HEK293T (cell line): ENCODE measurements at regions not wholly inside any gene's neighbourhood (a gene's known extent, or its start where the extent isn't known, plus 50 kb on each side); places are given as distances from the start of the nearest gene placed in this dataset.

ENCODE experiments used
- CTCF ChIA-PET: fragments of 350-600 bp; formaldehyde crosslinking; extraction: SDS; loops from one replicate; lab custom pipeline; 2021; ENCODE audit warnings: antibody characterized with exemption, inconsistent platforms; lab: Yijun Ruan, JAX
- POLR2A ChIA-PET: fragments of 350-600 bp; formaldehyde crosslinking; extraction: SDS; loops from one replicate; lab custom pipeline; 2020; ENCODE audit warnings: antibody characterized with exemption, inconsistent platforms; lab: Yijun Ruan, JAX
- DNase-seq: peaks from one replicate; pipeline ENCODE4 v3.0.0; 2012; ENCODE audit warnings: mixed read lengths; ENCODE audit errors: extremely low spot score
- ARNT ChIP-seq: fragments of 450-650 bp; IDR thresholded peaks from 2 replicates; pipeline ENCODE4 v1.6.1; 2017; ENCODE audit warnings: mild to moderate bottlenecking
- BHLHE40 ChIP-seq: fragments of 450-650 bp; IDR thresholded peaks from 2 replicates; pipeline ENCODE4 v1.6.1; 2016; ENCODE audit warnings: mild to moderate bottlenecking, moderate library complexity, borderline replicate concordance
- CTBP1 ChIP-seq: fragments of 450-650 bp; IDR thresholded peaks from 2 replicates; pipeline ENCODE4 v1.6.1; 2016; ENCODE audit warnings: borderline replicate concordance
- ELF4 ChIP-seq: fragments of 450-650 bp; IDR thresholded peaks from 2 replicates; pipeline ENCODE4 v1.6.1; 2017; ENCODE audit warnings: antibody characterized with exemption
- FOXA1 ChIP-seq: fragments of 450-650 bp; IDR thresholded peaks from 2 replicates; pipeline ENCODE4 v1.6.1; 2016; ENCODE audit warnings: mild to moderate bottlenecking
- FOXK2 ChIP-seq: fragments of 450-650 bp; IDR thresholded peaks from 2 replicates; pipeline ENCODE4 v1.6.1; 2016; ENCODE audit warnings: mild to moderate bottlenecking
- FOXM1 ChIP-seq: fragments of 450-650 bp; IDR thresholded peaks from 2 replicates; pipeline ENCODE4 v1.6.1; 2017; ENCODE audit warnings: mild to moderate bottlenecking, borderline replicate concordance
- HDGF ChIP-seq: fragments of 450-650 bp; IDR thresholded peaks from 2 replicates; pipeline ENCODE4 v1.6.1; 2017; ENCODE audit warnings: antibody characterized with exemption, borderline replicate concordance
- L3MBTL2 ChIP-seq: fragments of 450-650 bp; conservative IDR thresholded peaks from 2 replicates; pipeline ENCODE4 v1.6.1; 2016; ENCODE audit warnings: mild to moderate bottlenecking
- LEF1 ChIP-seq: fragments of 450-650 bp; IDR thresholded peaks from 2 replicates; pipeline ENCODE4 v1.6.1; 2017; ENCODE audit warnings: mild to moderate bottlenecking, borderline replicate concordance
- NFRKB ChIP-seq: fragments of 450-650 bp; IDR thresholded peaks from 2 replicates; pipeline ENCODE4 v1.6.1; 2016; ENCODE audit warnings: mild to moderate bottlenecking, moderate library complexity
- PKNOX1 ChIP-seq: fragments of 450-650 bp; IDR thresholded peaks from 2 replicates; pipeline ENCODE4 v1.6.1; 2016
- SP1 ChIP-seq: fragments of 450-650 bp; IDR thresholded peaks from 2 replicates; pipeline ENCODE4 v1.6.1; 2017
- SUZ12 ChIP-seq: fragments of 450-650 bp; IDR thresholded peaks from 2 replicates; pipeline ENCODE4 v1.6.1; 2016; ENCODE audit warnings: mild to moderate bottlenecking
- TARDBP ChIP-seq: fragments of 450-650 bp; IDR thresholded peaks from 2 replicates; pipeline ENCODE4 v1.6.1; 2016
- ZNF384 ChIP-seq: fragments of 450-650 bp; IDR thresholded peaks from 2 replicates; pipeline ENCODE4 v1.6.1; 2016

- TF ChIP-seq SP1: no peak
- TF ChIP-seq HDGF: no peak
- no peak for TF ChIP-seq FOXA1
- ChIA-PET POLR2A (no interaction called here), CTCF (no interaction called here)
- DNase-seq: no peak
Measured at GRCh38 chr9:29939559-29939958, 2366.3 kb upstream of the C9orf72 start.

DNA sequence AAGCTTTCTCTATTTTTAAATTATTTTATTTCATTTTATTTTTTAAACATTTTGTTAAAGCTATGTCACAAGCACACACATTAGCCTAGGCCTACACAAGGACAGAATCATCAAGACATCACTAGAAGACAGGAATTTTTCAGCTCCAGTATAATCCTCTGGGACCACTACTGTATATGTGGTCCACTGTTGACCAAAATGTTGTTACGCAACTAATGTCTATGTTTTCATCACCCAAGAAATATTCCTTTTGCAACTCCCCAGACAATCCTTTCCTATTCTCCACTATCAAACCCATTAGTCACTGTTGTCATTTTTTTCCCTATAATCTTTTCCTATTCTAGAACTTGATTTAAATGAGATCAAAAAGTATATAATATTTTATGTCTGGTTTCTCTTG, 2371.7 kb upstream of the C9orf72 start:
- TF ChIP-seq TARDBP (no peak), BHLHE40 (no peak), NFRKB (no peak), CTBP1 (no peak), ELF4 (no peak), FOXA1 (no peak), SUZ12 (no peak), LEF1 (no peak), HDGF (no peak), L3MBTL2 (no peak), FOXK2 (no peak), PKNOX1 (no peak), FOXM1 (no peak), SP1 (no peak), ARNT (no peak), ZNF384 (no peak)
- DNase-seq: no peak
- POLR2A ChIA-PET: no interaction called here
- CTCF ChIA-PET: no interaction called here

GRCh38 chr9:29958469-29958868, 2385.2 kb upstream of the C9orf72 start:
- POLR2A ChIA-PET: no interaction called here
- TF ChIP-seq SUZ12: no peak

GRCh38 chr9:29965834-29966233, 2392.6 kb upstream of the C9orf72 start:
- ChIA-PET POLR2A (no interaction called here), CTCF (no interaction called here)
- TF ChIP-seq HDGF (no peak), FOXK2 (no peak), BHLHE40 (no peak), NFRKB (no peak), FOXM1 (no peak), ELF4 (no peak), SUZ12 (no peak), LEF1 (no peak)
- no peak for DNase-seq

More at GRCh38 chr9:29958469-29958868, 2385.2 kb upstream of the C9orf72 start:
- DNase-seq: no peak
- CTCF ChIA-PET: no interaction called here

GRCh38 chr9:29966247-29966646, 2393.0 kb upstream of the C9orf72 start:
- CTCF ChIA-PET: no interaction called here
- DNase-seq: no peak
- POLR2A ChIA-PET: no interaction called here
- TF ChIP-seq SUZ12: no peak
- no peak for TF ChIP-seq FOXK2
- no peak for TF ChIP-seq CTBP1
- no peak for TF ChIP-seq NFRKB
- no peak for TF ChIP-seq LEF1
- no peak for TF ChIP-seq HDGF
- no peak for TF ChIP-seq ARNT
- TF ChIP-seq ELF4: no peak
- no peak for TF ChIP-seq ZNF384
- TF ChIP-seq PKNOX1: no peak
- no peak for TF ChIP-seq L3MBTL2
- TF ChIP-seq FOXA1: no peak
- no peak for TF ChIP-seq BHLHE40
- TF ChIP-seq TARDBP: no peak
- no peak for TF ChIP-seq SP1
- no peak for TF ChIP-seq FOXM1

DNA sequence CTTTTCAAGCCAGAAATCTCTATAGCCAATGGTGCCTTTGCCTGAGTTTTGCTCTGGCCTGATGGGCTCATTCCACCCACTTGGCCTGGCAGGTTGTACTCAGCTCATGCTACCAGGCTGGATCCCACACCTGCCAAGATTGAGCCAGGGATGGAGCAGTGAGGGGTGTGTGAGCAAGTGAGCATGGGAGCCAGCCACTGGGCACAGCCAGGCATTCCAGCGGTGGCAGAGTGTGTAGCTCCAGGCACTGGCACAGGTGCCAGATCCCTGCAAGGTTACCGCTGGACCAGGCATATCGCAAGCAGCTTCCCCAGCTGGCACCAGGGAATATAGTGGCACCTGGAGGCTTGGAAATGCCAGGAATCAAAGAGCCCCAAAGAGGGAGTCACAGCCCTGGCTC, 2395.6 kb upstream of the C9orf72 start:
- ChIA-PET CTCF (no interaction called here), POLR2A (no interaction called here)

More for the DNA sequence above, 2395.6 kb upstream of the C9orf72 start:
- DNase-seq: no peak
- TF ChIP-seq CTBP1: no peak
- TF ChIP-seq SUZ12: no peak
- no peak for TF ChIP-seq FOXK2
- no peak for TF ChIP-seq ARNT
- no peak for TF ChIP-seq FOXA1
- TF ChIP-seq HDGF: no peak
- no peak for TF ChIP-seq ZNF384
- no peak for TF ChIP-seq ELF4
- TF ChIP-seq BHLHE40: no peak
- no peak for TF ChIP-seq SP1
- TF ChIP-seq L3MBTL2: no peak
- TF ChIP-seq PKNOX1: no peak
- no peak for TF ChIP-seq NFRKB
- TF ChIP-seq TARDBP: no peak
